Ovary (tissue), 3 donors: ENCODE measurements at regions not wholly inside any gene's neighbourhood (a gene's known extent, or its start where the extent isn't known, plus 50 kb on each side); places are given as distances from the start of the nearest gene placed in this dataset.

Experiments used
- CTCF ChIP-seq, 3 donors: fragments of 450-650 bp in 2 of 3; fragments of 200-600 bp in 1 of 3; IDR thresholded peaks; one replicate each; pipeline versions ENCODE4 v1.5.1 to v1.8.0; 2016 to 2022; ENCODE audit warnings: antibody characterized with exemption in 3 of 3, mild to moderate bottlenecking in 1 of 3
- POLR2A ChIP-seq: fragments of 450-650 bp; IDR thresholded peaks from one replicate; pipeline ENCODE4 v1.6.1; 2017; ENCODE audit warnings: antibody characterized with exemption, mild to moderate bottlenecking, moderate library complexity
- donor health status: DM: no; HTN: no; CAD: no.

GRCh38 chr5:82599030-82599429, 320.9 kb upstream of the RPS23 start:
- TF ChIP-seq CTCF (IDR thresholded peaks at IDR 0.05), result no peak
- no peak for TF ChIP-seq POLR2A
